Dendritic cell treated with granulocyte-macrophage colony-stimulating factor and Interleukin-4, amounts not matched to agents 40 ng/mL and 50 ng/mL, for 4 days (primary cell): ENCODE measurements at regions not wholly inside any gene's neighbourhood (a gene's known extent, or its start where the extent isn't known, plus 50 kb on each side); places are given as distances from the start of the nearest gene placed in this dataset.
"Not testable (repeated sequence)": the region's sequence is repeated elsewhere in the genome, so short reads cannot be mapped to it uniquely, and the experiment has no call there.

Source experiments
- H3K27ac Mint-ChIP-seq: one replicate; pipeline ENCODE4 v1.8.0; 2022; ENCODE audit warnings: mild to moderate bottlenecking, mixed read lengths
- H3K27me3 Mint-ChIP-seq: one replicate; pipeline ENCODE4 v1.8.0; 2022; ENCODE audit warnings: mild to moderate bottlenecking, mixed read lengths
- H3K36me3 Mint-ChIP-seq: one replicate; pipeline ENCODE4 v1.8.0; 2022; ENCODE audit warnings: low read depth, mixed read lengths
- H3K4me1 Mint-ChIP-seq: one replicate; pipeline ENCODE4 v1.8.0; 2022; ENCODE audit warnings: low read depth, mixed read lengths
- H3K4me3 Mint-ChIP-seq: one replicate; pipeline ENCODE4 v1.8.0; 2022; ENCODE audit warnings: mild to moderate bottlenecking, moderate library complexity, mixed read lengths
- H3K9me3 Mint-ChIP-seq: one replicate; pipeline ENCODE4 v1.8.0; 2022; ENCODE audit warnings: mixed read lengths
- intact Hi-C: fragments of 100-400 bp; cut with micrococcal nuclease; formaldehyde crosslinking; loops from one replicate; pipeline ENCODE4 v1.15.0; 2022

DNA sequence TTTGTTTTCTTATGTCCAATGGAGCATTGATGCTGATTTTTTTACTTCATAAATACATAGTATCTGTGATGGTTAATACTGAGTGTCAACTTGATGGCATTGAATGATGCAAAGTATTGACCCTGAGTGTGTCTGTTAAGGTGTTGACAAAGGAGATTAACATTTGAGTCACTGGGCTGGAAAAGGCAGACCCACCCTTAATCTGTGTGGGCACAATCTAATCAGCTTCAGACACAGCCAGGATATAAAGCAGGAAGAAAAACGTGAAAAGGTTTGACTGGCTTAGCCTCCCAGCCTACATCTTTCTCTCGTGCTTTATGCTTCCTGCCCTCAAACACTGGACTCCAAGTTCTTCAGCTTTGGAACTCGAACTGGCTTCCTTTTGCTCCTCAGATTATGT is 230.6 kb upstream of the SPRY1 start:
- no peak overlapping the region for H3K27ac Mint-ChIP-seq
- intact Hi-C loops: no loop called here
- no peaks in the 10 kb centered on the region for H3K27me3 Mint-ChIP-seq
- no peak overlapping the region for H3K4me3 Mint-ChIP-seq
- H3K4me1 Mint-ChIP-seq: peaks cover 9% of the 10 kb centered on the region
- H3K36me3 Mint-ChIP-seq: no peaks in the 10 kb centered on the region
- no peaks in the 10 kb centered on the region for H3K9me3 Mint-ChIP-seq

DNA sequence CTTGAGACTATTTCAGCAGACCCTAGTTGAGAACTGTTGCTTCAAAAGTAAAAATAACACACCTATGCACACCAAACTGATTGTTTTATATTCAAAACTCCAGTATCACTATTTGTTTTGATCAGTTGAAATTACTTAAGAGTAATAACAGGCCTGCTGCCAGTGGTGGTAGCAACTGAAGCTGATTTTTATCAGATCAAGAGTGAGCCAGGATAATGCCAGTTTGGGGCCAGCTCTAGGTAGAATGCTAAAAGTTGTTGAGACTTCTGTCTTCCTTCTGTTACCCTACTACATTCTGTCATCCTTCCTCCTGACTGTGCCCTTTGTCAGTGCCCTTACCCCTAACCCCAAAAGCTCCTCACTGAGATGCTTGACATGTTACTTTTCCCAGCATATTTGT is 228.7 kb upstream of the SPRY1 start:
- no peaks in the 10 kb centered on the region for H3K36me3 Mint-ChIP-seq
- H3K4me1 Mint-ChIP-seq: peaks cover 9% of the 10 kb centered on the region
- intact Hi-C loops: no loop called here
- no peaks in the 10 kb centered on the region for H3K9me3 Mint-ChIP-seq
- no peak overlapping the region for H3K4me3 Mint-ChIP-seq
- no peaks in the 10 kb centered on the region for H3K27me3 Mint-ChIP-seq
- H3K27ac Mint-ChIP-seq: no peak overlapping the region

DNA sequence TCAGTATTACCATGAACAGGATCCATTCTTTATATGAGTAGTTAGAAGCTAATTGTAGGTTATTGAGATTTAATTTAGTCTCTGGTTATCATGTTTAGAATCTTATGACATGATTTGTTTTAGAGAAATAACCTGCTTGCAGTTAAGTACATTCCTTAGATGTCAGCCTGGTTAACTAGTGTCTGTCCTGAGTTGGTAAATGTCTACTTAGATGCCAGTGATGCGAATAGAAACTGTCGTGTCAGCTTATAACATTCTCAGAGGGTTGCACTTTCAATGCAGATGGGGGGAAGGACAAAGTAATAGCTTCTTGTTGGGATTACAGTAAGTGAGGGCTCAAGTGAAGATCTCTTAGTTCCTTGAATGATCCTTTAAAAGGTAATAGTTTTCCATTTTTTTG is 227.8 kb upstream of the SPRY1 start:
- no peaks in the 10 kb centered on the region for H3K36me3 Mint-ChIP-seq
- H3K4me1 Mint-ChIP-seq: peaks cover 3% of the 10 kb centered on the region
- no peak overlapping the region for H3K27ac Mint-ChIP-seq
- H3K9me3 Mint-ChIP-seq: no peaks in the 10 kb centered on the region
- intact Hi-C loops: no loop called here
- H3K27me3 Mint-ChIP-seq: no peaks in the 10 kb centered on the region
- H3K4me3 Mint-ChIP-seq: no peak overlapping the region

DNA sequence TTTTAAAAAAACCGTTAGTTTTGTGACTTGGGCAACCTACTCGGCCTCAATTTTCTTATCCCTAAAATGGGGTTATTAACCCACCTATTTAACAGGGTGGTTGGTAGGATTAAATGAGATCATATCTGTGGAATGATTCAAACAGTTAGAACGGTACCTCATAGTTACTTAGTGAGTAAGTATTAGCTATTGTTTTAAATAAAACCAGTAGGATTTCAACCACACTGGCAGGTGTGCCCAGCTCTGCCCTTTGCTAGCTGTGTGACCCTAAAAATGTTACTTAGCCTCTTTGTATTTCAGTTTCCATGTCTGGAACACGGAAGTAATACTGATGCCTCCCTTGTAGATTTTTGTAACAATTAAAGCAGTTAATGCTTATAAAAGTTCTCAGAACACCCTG is 225.8 kb upstream of the SPRY1 start:
- Mint-ChIP-seq H3K4me1 (no peaks in the 10 kb centered on the region), H3K27me3 (no peaks in the 10 kb centered on the region), H3K36me3 (no peaks in the 10 kb centered on the region), H3K9me3 (no peaks in the 10 kb centered on the region), H3K4me3 (no peak overlapping the region), H3K27ac (no peak overlapping the region)
- intact Hi-C loops: no loop called here

DNA sequence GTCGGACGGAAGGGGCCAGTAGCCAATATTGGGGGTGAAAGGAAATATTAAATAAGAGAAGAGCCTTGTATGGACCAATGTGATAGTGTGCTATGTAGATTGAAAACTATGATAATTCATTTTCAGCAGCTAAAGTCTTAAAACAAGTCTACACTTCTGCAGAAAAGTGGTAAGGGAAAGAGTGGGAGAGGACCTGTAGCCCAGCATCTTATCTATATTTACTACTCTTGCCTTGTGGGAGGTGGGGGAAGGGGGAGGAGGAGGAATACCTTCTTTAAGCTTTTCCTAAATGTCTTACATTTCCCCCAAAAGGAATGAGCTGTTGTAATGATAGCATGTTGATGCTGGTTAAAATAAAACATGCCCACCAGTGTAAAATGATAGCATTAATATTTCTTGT is 220.0 kb upstream of the SPRY1 start:
- Mint-ChIP-seq H3K9me3 (no peaks in the 10 kb centered on the region), H3K27me3 (no peaks in the 10 kb centered on the region), H3K4me1 (no peaks in the 10 kb centered on the region), H3K4me3 (no peak overlapping the region), H3K36me3 (no peaks in the 10 kb centered on the region), H3K27ac (no peak overlapping the region)
- intact Hi-C loops: no loop called here

DNA sequence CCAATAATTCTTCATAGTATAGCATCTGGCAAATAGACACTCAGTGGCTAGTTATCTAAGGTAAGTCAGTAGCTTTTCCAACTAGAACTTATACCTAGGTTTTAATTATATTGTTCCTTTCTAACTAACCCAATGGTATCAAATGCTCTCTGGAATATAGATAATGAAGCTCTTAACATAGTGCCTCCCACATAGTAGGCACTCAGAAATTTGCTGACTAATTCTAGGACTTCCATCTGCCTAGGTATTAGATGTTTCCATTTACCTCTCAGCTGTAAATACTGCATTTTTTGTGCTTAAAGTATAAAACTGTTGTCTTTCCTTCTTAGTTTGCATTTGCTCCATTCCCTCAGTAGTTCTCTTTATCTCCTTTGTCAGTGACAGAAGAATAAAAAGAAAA is 214.3 kb upstream of the SPRY1 start:
- Mint-ChIP-seq H3K4me1 (no peaks in the 10 kb centered on the region), H3K27me3 (no peaks in the 10 kb centered on the region), H3K4me3 (no peak overlapping the region), H3K36me3 (no peaks in the 10 kb centered on the region), H3K9me3 (no peaks in the 10 kb centered on the region), H3K27ac (no peak overlapping the region)
- intact Hi-C loops: no loop called here

DNA sequence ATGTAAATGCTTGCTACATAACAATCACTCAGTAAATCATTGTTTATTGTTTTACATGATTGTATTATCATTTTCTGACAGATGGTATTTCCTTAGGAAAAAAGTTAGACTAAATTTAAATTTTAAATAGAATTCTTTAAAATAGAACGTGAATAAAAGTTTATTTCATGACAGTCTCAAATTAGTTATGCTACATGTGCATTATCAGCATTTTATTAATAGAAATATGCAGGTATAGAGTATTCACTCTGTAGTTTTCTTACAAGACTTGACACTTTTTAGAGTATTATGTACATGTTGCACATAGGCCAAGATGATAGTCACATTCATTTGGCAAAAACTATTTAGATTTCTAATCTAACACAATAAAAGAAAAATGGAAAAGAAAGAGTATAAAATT is 213.3 kb upstream of the SPRY1 start:
- Mint-ChIP-seq H3K4me3 (no peak overlapping the region), H3K9me3 (no peaks in the 10 kb centered on the region), H3K27ac (no peak overlapping the region), H3K4me1 (no peaks in the 10 kb centered on the region), H3K27me3 (no peaks in the 10 kb centered on the region), H3K36me3 (no peaks in the 10 kb centered on the region)
- intact Hi-C loops: no loop called here

DNA sequence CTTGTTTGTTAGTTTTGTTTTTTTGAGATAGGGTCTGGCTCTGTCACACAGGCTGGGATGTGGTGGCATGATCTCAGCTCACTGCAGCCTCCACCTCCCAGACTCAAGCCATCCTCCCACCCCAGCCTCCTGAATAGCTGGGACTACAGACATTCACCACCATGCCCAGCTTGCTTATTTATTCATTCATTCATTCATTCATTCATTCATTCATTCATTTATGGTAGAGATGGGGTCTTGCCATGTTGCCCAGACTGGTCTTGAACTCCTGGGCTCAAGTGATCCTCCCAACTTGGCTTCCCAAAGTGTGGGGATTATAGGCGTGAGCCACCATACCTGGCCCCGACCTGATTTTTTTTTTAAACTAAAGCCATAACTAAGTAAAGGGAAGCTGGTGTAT is 212.8 kb upstream of the SPRY1 start:
- H3K4me1 Mint-ChIP-seq, H3K27ac Mint-ChIP-seq, H3K9me3 Mint-ChIP-seq, H3K4me3 Mint-ChIP-seq, H3K27me3 Mint-ChIP-seq, H3K36me3 Mint-ChIP-seq, intact Hi-C loops: not testable (repeated sequence)

DNA sequence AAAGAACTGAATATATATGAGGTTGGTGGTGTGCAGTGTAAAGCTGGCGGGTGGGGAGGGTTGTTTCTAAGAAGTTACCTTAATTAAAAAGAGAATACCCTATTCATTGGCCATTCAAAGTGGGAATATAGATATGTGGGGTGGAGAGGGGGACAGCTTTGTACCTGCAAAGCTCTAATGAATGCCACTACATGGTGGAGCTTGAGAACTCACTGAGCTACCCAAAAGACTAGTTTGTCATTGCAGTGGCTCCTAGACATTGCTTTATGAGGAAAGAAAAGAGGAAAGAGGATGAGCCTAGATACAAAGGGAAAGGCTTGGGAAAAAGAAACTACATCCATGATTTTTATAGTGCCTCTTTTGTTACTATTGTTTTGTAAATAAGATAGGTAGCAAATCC is 209.9 kb upstream of the SPRY1 start:
- no peak overlapping the region for H3K27ac Mint-ChIP-seq
- H3K4me1 Mint-ChIP-seq: no peaks in the 10 kb centered on the region
- H3K9me3 Mint-ChIP-seq: no peaks in the 10 kb centered on the region

DNA sequence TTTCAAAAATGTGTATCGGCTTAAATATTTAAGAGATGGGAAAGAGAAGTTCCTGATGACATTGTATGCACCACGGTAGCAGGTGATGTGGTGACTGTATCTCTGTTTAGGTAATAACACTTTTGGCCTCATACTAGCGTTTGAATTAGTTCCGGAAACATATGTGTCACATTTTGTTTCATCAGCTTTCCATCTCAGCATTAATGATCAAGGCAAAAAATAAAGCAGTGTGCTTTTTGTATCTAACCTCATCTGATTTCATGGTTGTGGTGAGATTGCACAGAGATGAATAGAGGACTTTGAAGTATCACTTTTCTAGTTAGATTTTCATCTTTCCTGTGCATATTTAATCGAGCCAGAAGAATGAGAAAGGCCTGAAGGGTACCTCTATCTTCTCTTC is 206.4 kb upstream of the SPRY1 start:
- Mint-ChIP-seq H3K4me1 (no peaks in the 10 kb centered on the region), H3K4me3 (no peak overlapping the region)

More for the DNA sequence above, 209.9 kb upstream of the SPRY1 start:
- intact Hi-C loops: no loop called here
- Mint-ChIP-seq H3K36me3 (no peaks in the 10 kb centered on the region), H3K27me3 (no peaks in the 10 kb centered on the region), H3K4me3 (no peak overlapping the region)

DNA sequence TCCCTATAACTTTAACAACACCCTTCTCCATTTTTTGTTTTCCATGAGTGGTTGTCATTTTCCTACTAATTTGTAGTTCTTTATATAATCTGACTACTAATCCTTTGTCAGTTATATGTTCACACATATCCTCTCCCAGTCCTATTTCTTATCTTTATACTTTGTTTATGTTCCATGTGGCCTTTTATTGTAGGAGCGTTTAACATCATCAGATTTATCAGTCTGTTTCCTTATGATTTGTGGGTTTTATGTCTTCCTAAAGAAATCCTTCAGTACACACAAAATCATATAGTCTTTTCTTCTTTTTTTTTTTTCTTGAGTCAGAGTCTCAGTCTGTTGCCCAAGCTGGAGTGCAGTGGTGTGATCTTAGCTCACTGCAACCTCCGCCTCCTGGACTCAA is 204.9 kb upstream of the SPRY1 start:
- Mint-ChIP-seq H3K36me3 (no peaks in the 10 kb centered on the region), H3K27ac (no peak overlapping the region), H3K4me3 (no peak overlapping the region), H3K27me3 (no peaks in the 10 kb centered on the region), H3K9me3 (no peaks in the 10 kb centered on the region), H3K4me1 (no peaks in the 10 kb centered on the region)
- intact Hi-C loops: no loop called here

More for the DNA sequence above, 206.4 kb upstream of the SPRY1 start:
- Mint-ChIP-seq H3K36me3 (no peaks in the 10 kb centered on the region), H3K27me3 (no peaks in the 10 kb centered on the region), H3K27ac (no peak overlapping the region), H3K9me3 (no peaks in the 10 kb centered on the region)
- intact Hi-C loops: no loop called here

DNA sequence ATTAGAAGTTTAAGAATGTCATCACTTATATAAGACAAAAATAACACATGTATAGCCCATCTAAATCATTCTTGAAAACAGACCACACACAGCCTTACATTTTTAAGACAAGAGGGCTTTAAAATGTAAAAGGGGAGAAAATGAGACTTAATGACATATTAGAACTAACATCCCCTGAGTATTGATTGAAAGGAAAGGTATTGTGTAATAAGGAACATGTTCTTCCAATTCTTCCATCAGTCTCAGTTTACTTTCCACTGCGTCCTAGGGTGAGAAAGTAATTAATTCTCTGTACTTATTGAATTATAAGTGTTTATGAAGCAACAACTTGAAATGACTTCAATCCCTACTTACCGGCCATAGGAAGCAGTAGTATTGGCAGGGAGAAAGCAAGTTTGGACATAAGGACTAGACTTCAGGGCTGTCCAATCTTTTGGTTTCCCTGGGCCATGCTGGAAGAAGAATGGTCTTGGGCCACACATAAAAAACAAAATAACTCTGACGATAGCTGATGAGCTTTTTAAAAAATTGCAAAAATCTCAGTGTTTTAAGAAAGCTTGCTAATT is 202.7 kb upstream of the SPRY1 start:
- no peak overlapping the region for H3K27ac Mint-ChIP-seq
- intact Hi-C loops: no loop called here
- no peaks in the 10 kb centered on the region for H3K27me3 Mint-ChIP-seq
- no peaks in the 10 kb centered on the region for H3K36me3 Mint-ChIP-seq
- H3K4me3 Mint-ChIP-seq: no peak overlapping the region
- no peaks in the 10 kb centered on the region for H3K4me1 Mint-ChIP-seq
- H3K9me3 Mint-ChIP-seq: no peaks in the 10 kb centered on the region

DNA sequence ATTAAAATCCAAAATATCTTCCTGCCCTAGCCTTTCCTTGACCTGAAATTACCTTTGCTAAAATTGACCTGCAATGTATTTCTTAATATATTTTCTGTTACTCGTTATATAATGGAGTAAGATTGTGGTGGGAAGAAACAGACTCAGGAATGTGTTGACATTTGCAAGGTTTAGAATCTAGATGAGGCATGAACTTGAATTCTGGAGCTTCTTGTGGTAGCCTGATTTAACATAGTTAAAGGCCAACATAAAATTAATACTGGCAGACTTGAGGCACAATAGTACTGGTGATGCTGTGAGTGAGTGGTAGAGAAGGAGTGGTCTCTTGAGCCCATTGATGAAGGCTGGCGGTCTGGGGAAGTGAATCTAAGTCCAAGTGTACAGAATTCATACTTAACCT is 197.9 kb upstream of the SPRY1 start:
- H3K36me3 Mint-ChIP-seq: no peaks in the 10 kb centered on the region
- no peak overlapping the region for H3K27ac Mint-ChIP-seq
- no peak overlapping the region for H3K4me3 Mint-ChIP-seq
- H3K27me3 Mint-ChIP-seq: no peaks in the 10 kb centered on the region
- no peaks in the 10 kb centered on the region for H3K4me1 Mint-ChIP-seq
- intact Hi-C loops: no loop called here
- H3K9me3 Mint-ChIP-seq: no peaks in the 10 kb centered on the region

DNA sequence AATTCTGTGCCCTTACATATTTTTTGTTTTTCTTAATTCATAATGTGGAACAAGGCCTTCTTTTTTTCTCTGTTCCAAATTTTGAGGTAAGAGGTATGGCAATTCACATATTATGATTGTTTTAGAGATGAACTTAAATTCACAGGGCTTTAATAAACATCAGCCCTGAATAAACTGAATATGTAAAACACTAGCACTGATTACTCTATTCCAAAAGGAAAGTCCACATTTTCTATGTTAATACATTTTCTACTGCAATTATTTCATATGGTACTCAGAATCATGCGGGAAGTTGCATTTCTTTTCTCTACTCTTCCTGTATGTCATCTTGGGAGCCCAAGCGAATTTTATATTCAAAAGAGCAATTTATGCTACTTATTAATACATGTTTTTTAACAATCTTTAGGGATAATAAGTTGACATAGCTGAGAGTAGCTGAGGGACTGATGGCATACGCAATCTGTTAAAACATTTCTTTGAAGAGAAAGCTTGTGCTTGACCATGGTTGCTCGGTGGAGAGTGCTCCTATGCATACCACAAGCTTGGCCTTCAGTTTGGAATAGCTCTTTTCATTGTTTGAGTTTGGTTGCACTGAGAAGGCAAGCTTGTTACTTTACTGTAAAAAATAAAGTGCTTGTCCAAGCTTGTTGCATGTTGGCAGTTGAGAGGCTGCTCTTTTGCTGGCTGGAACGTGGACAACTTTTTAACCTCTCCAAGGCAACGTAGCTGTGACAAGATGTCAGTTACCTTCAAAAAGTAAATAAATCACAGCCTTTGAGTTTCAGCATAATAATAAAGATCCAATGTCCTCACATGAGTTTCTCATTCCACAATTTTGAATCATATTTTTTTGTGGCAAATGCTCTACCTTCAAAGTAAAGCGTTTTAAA is 196.3 kb upstream of the SPRY1 start:
- H3K27me3 Mint-ChIP-seq: no peaks in the 10 kb centered on the region
- H3K4me3 Mint-ChIP-seq: no peak overlapping the region
- H3K27ac Mint-ChIP-seq: no peak overlapping the region
- no peaks in the 10 kb centered on the region for H3K9me3 Mint-ChIP-seq
- H3K4me1 Mint-ChIP-seq: no peaks in the 10 kb centered on the region
- H3K36me3 Mint-ChIP-seq: no peaks in the 10 kb centered on the region
- intact Hi-C loops: no loop called here

DNA sequence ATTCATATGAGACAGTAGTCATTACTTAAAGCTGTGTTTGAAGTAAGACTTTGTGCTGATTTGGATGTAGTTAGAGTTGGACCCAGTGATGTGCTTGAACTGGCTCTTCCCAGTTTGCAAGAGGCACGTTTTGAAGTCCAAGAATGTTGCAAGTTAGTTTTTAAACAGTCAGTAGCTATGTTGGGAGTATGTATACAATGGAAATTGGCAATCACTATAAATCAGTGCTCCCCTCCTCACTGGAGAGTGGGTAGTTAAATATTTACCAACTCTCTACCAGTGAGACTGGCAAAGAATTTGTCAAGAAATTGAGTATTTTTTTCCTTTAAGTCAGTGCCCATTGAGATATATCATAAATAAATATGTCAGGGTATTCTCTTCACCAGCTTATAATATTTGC is 191.9 kb upstream of the SPRY1 start:
- Mint-ChIP-seq H3K4me3 (no peak overlapping the region), H3K27ac (no peak overlapping the region), H3K9me3 (no peaks in the 10 kb centered on the region), H3K4me1 (no peaks in the 10 kb centered on the region), H3K36me3 (no peaks in the 10 kb centered on the region), H3K27me3 (no peaks in the 10 kb centered on the region)
- intact Hi-C loops: no loop called here
